ENCODE measurements at regions not wholly inside any gene's neighbourhood (a gene's known extent, or its start where the extent isn't known, plus 50 kb on each side); places are given as distances from the start of the nearest gene placed in this dataset.

GRCh38 chr16:6864244-6864643 lies 468.4 kb upstream of the RBFOX1 start:
- no peak for DNase-seq (ENCODE audit: low read depth)
- TF ChIP-seq CTCF (conservative IDR thresholded peaks at IDR 0.05; ENCODE audit: low read depth, low read length) = no peak
- no peak overlapping the region for H3K4me3 ChIP-seq (ENCODE audit: low read length)

- H3K4me3 ChIP-seq (ENCODE audit: low read length) = no peak overlapping the region
- TF ChIP-seq CTCF (conservative IDR thresholded peaks at IDR 0.05; ENCODE audit: low read depth, low read length) = no peak
- DNase-seq (ENCODE audit: low read depth) = no peak
Measured at GRCh38 chr16:6863135-6863534, 469.5 kb upstream of the RBFOX1 start.

- no peak overlapping the region for H3K4me3 ChIP-seq (ENCODE audit: low read length)
- no peak for DNase-seq (ENCODE audit: low read depth)
- no peak for TF ChIP-seq CTCF (conservative IDR thresholded peaks at IDR 0.05; ENCODE audit: low read depth, low read length)
Measured at GRCh38 chr16:6861815-6862477, 470.7 kb upstream of the RBFOX1 start.

- DNase-seq (ENCODE audit: low read depth) = no peak
- no peak overlapping the region for H3K4me3 ChIP-seq (ENCODE audit: low read length)
- no peak for TF ChIP-seq CTCF (conservative IDR thresholded peaks at IDR 0.05; ENCODE audit: low read depth, low read length)
Measured at GRCh38 chr16:6861135-6861814, 471.4 kb upstream of the RBFOX1 start.

- TF ChIP-seq CTCF (conservative IDR thresholded peaks at IDR 0.05; ENCODE audit: low read depth, low read length) = no peak
- H3K4me3 ChIP-seq (ENCODE audit: low read length) = no peak overlapping the region
- no peak for DNase-seq (ENCODE audit: low read depth)
Measured at GRCh38 chr16:6857575-6857974, 475.1 kb upstream of the RBFOX1 start.

- no peak for DNase-seq (ENCODE audit: low read depth)
- H3K4me3 ChIP-seq (ENCODE audit: low read length) = no peak overlapping the region
- TF ChIP-seq CTCF (conservative IDR thresholded peaks at IDR 0.05; ENCODE audit: low read depth, low read length) = no peak
Measured at GRCh38 chr16:6856578-6856977, 476.1 kb upstream of the RBFOX1 start.

- TF ChIP-seq CTCF (conservative IDR thresholded peaks at IDR 0.05; ENCODE audit: low read depth, low read length) = no peak
- no peak for DNase-seq (ENCODE audit: low read depth)
- no peak overlapping the region for H3K4me3 ChIP-seq (ENCODE audit: low read length)
Measured at GRCh38 chr16:6853565-6853964, 479.1 kb upstream of the RBFOX1 start.
